ENCODE measurements at regions not wholly inside any gene's neighbourhood (a gene's known extent, or its start where the extent isn't known, plus 50 kb on each side); places are given as distances from the start of the nearest gene placed in this dataset.

GRCh38 chr4:34371676-34372075 is 1872.6 kb downstream of the ARAP2 start:
- Histone ChIP-seq H3K27me3 (ENCODE audit: low read length) (no peaks in the 10 kb centered on the region), H3K79me2 (ENCODE audit: low read length) (no peaks in the 10 kb centered on the region), H3K36me3 (ENCODE audit: low read depth, low read length) (no peaks in the 10 kb centered on the region), H2AFZ (ENCODE audit: low read length) (no peak overlapping the region), H3F3A (ENCODE audit: low read length, unreplicated experiment) (no peaks in the 10 kb centered on the region), H3K4me2 (ENCODE audit: low read length) (no peak overlapping the region), H3K9me3 (ENCODE audit: low read length) (no peaks in the 10 kb centered on the region), H3K27ac (ENCODE audit: low read length) (no peak overlapping the region), H3K4me1 (ENCODE audit: insufficient read depth, low read length) (no peaks in the 10 kb centered on the region), H4K20me1 (ENCODE audit: low read length) (no peaks in the 10 kb centered on the region), H3K4me3 (ENCODE audit: low read length) (no peak overlapping the region), H3K9ac (ENCODE audit: low read length) (no peak overlapping the region), H3K9me2 (replicated peaks; ENCODE audit: low read length) (no peaks in the 10 kb centered on the region)
- ATAC-seq (no peak), DNase-seq (no peak)
- ChIA-PET CTCF (no interaction called here), POLR2A (ENCODE audit: unreplicated experiment) (no interaction called here)
- no TSS peak for BruUV-seq (replicated peaks)
- intact Hi-C loops (cut with micrococcal nuclease), result no loop called here
- no peak for TF ChIP-seq EZH2 (IDR thresholded peaks at IDR 0.05; ENCODE audit: low read length, unreplicated experiment)
- TF ChIP-seq EZH2phosphoT487 (IDR thresholded peaks at IDR 0.05; ENCODE audit: borderline replicate concordance, low read length), result no peak

GRCh38 chr4:34372815-34373214 is 1871.5 kb downstream of the ARAP2 start:
- no peak for TF ChIP-seq EZH2phosphoT487 (IDR thresholded peaks at IDR 0.05; ENCODE audit: borderline replicate concordance, low read length)
- TF ChIP-seq CTCF (conservative IDR thresholded peaks at IDR 0.05; ENCODE audit: low read depth, low read length), result no peak
- no peak for TF ChIP-seq EZH2 (IDR thresholded peaks at IDR 0.05; ENCODE audit: low read length, unreplicated experiment)
- no peaks in the 10 kb centered on the region for H3F3A ChIP-seq (ENCODE audit: low read length, unreplicated experiment)
- no peaks in the 10 kb centered on the region for H4K20me1 ChIP-seq (ENCODE audit: low read length)
- ChIA-PET CTCF (no interaction called here), POLR2A (ENCODE audit: unreplicated experiment) (no interaction called here)
- H3K4me2 ChIP-seq (ENCODE audit: low read length), result no peak overlapping the region
- H2AFZ ChIP-seq (ENCODE audit: low read length), result no peak overlapping the region
- H3K9me3 ChIP-seq (ENCODE audit: low read length), result no peaks in the 10 kb centered on the region
- no peak for DNase-seq
- H3K4me3 ChIP-seq (ENCODE audit: low read length), result no peak overlapping the region
- no peaks in the 10 kb centered on the region for H3K4me1 ChIP-seq (ENCODE audit: insufficient read depth, low read length)
- no peak for ATAC-seq
- H3K27me3 ChIP-seq (ENCODE audit: low read length), result no peaks in the 10 kb centered on the region
- intact Hi-C loops (cut with micrococcal nuclease), result no loop called here
- no peak overlapping the region for H3K27ac ChIP-seq (ENCODE audit: low read length)
- no peaks in the 10 kb centered on the region for H3K9me2 ChIP-seq (replicated peaks; ENCODE audit: low read length)
- no TSS peak for BruUV-seq (replicated peaks)
- no peaks in the 10 kb centered on the region for H3K79me2 ChIP-seq (ENCODE audit: low read length)
- no peak overlapping the region for H3K9ac ChIP-seq (ENCODE audit: low read length)
- no peaks in the 10 kb centered on the region for H3K36me3 ChIP-seq (ENCODE audit: low read depth, low read length)

GRCh38 chr4:34373456-34373855 is 1870.9 kb downstream of the ARAP2 start:
- no peaks in the 10 kb centered on the region for H3K4me1 ChIP-seq (ENCODE audit: insufficient read depth, low read length)
- no peaks in the 10 kb centered on the region for H3K9me2 ChIP-seq (replicated peaks; ENCODE audit: low read length)
- CTCF ChIA-PET, result no interaction called here
- DNase-seq (no peak), ATAC-seq (no peak)
- no peak overlapping the region for H3K9ac ChIP-seq (ENCODE audit: low read length)
- BruUV-seq (replicated peaks), result no TSS peak
- no peaks in the 10 kb centered on the region for H3K36me3 ChIP-seq (ENCODE audit: low read depth, low read length)
- H3K4me2 ChIP-seq (ENCODE audit: low read length), result no peak overlapping the region
- no peak overlapping the region for H3K4me3 ChIP-seq (ENCODE audit: low read length)
- H4K20me1 ChIP-seq (ENCODE audit: low read length), result no peaks in the 10 kb centered on the region
- no peaks in the 10 kb centered on the region for H3K27me3 ChIP-seq (ENCODE audit: low read length)
- H3K79me2 ChIP-seq (ENCODE audit: low read length), result no peaks in the 10 kb centered on the region
- no peaks in the 10 kb centered on the region for H3K9me3 ChIP-seq (ENCODE audit: low read length)
- H3F3A ChIP-seq (ENCODE audit: low read length, unreplicated experiment), result no peaks in the 10 kb centered on the region
- no peak for TF ChIP-seq EZH2phosphoT487 (IDR thresholded peaks at IDR 0.05; ENCODE audit: borderline replicate concordance, low read length)
- no peak for TF ChIP-seq EZH2 (IDR thresholded peaks at IDR 0.05; ENCODE audit: low read length, unreplicated experiment)
- no peak for TF ChIP-seq CTCF (conservative IDR thresholded peaks at IDR 0.05; ENCODE audit: low read depth, low read length)
- POLR2A ChIA-PET (ENCODE audit: unreplicated experiment), result no interaction called here
- H2AFZ ChIP-seq (ENCODE audit: low read length), result no peak overlapping the region
- H3K27ac ChIP-seq (ENCODE audit: low read length), result no peak overlapping the region
- intact Hi-C loops (cut with micrococcal nuclease), result no loop called here
